ENCODE measurements at regions not wholly inside any gene's neighbourhood (a gene's known extent, or its start where the extent isn't known, plus 50 kb on each side); places are given as distances from the start of the nearest gene placed in this dataset.
"Not testable (repeated sequence)": the region's sequence is repeated elsewhere in the genome, so short reads cannot be mapped to it uniquely, and the experiment has no call there.

DNA sequence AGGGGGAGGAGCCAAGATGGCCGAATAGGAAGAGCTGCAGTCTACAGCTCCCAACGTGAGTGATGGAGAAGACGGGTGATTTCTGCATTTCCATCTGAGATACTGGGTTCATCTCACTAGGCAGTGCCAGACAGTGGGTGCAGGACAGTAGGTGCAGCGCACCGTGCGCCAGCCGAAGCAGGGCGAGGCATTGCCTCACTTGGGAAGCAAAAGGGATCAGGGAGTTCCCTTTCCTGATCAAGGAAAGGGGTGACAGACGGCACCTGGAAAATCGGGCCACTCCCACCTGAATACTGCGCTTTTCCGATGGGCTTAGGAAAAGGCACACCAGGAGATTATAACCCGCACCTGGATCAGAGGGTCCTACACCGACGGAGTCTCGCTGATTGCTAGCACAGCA is 121.1 kb upstream of the SESTD1 start:
- DNase-seq; H3K4me3 ChIP-seq; H3K9me3 ChIP-seq; H3K27me3 ChIP-seq; H3K36me3 ChIP-seq; H3K27ac ChIP-seq; intact Hi-C loops (cut with DNase I; ENCODE audit: low total_unique reads); H3K4me1 ChIP-seq: not testable (repeated sequence)
- WGBS, 5 donors: 90 to 98% (median 97%) methylated on average over 16 of the region's 16 CpGs

DNA sequence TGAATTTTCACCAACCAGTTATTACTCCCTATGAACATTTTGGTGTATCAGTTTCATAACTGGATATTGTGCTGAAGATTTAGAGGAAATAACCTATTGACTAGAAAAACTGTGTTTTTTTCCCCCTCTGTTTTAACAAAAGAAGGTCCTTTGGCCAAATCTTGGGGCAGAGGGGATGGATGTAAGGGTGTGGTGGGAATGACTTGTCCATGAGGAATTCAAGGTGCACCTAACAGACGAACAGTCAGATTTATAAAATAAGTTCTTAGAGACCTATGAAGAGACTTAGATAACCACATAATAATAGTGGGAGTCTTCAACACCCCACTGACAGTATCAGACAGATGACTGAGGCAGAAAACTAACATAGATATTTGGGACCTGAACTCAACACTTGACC is 119.3 kb upstream of the SESTD1 start:
- intact Hi-C loops (cut with DNase I; ENCODE audit: low total_unique reads): no loop called here
- TF ChIP-seq, protein P1, sequence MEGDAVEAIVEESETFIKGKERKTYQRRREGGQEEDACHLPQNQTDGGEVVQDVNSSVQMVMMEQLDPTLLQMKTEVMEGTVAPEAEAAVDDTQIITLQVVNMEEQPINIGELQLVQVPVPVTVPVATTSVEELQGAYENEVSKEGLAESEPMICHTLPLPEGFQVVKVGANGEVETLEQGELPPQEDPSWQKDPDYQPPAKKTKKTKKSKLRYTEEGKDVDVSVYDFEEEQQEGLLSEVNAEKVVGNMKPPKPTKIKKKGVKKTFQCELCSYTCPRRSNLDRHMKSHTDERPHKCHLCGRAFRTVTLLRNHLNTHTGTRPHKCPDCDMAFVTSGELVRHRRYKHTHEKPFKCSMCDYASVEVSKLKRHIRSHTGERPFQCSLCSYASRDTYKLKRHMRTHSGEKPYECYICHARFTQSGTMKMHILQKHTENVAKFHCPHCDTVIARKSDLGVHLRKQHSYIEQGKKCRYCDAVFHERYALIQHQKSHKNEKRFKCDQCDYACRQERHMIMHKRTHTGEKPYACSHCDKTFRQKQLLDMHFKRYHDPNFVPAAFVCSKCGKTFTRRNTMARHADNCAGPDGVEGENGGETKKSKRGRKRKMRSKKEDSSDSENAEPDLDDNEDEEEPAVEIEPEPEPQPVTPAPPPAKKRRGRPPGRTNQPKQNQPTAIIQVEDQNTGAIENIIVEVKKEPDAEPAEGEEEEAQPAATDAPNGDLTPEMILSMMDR (IDR thresholded peaks at IDR 0.05): no peak
- TF ChIP-seq POLR2AphosphoS5 (IDR thresholded peaks at IDR 0.05) (no peak), EP300 (IDR thresholded peaks at IDR 0.05) (no peak), POLR2A (IDR thresholded peaks at IDR 0.05) (no peak)
- no peak overlapping the region for H3K27ac ChIP-seq
- no peak for DNase-seq
- no peaks in the 10 kb centered on the region for H3K9me3 ChIP-seq
- no peaks in the 10 kb centered on the region for H3K36me3 ChIP-seq
- 59 to 87% (median 81%) methylated on average over 1 of the region's 1 CpG for WGBS, 5 donors
- H3K4me3 ChIP-seq: no peak overlapping the region
- no peaks in the 10 kb centered on the region for H3K27me3 ChIP-seq
- H3K4me1 ChIP-seq: peaks cover 0 to under 1% (median 0%) of the 10 kb centered on the region in 4 donors

DNA sequence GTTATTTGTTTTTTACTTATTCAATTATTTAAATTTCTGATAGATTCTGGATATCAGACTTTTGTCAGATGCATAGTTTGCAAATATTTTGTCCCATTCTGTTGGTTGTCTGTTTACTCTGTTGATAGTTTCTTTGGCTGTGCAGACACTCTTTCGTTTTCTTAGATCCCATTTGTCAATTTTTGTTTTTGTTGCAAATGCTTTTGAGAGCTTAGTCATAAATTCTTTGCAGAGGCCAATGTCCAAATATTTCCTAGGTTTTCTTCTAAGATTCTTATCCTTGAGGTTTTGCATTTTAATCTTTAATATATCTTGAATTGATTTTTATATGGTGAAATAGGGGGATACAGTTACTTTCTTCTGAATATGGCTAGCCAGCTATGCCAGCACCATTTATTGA is 112.7 kb upstream of the SESTD1 start:
- WGBS, 5 donors: 58 to 75% (median 68%) methylated on average over 1 of the region's 1 CpG
- intact Hi-C loops (cut with DNase I; ENCODE audit: low total_unique reads): no loop called here
- H3K9me3 ChIP-seq: no peaks in the 10 kb centered on the region
- no peak for DNase-seq
- peaks cover 0 to 7% (median 0%) of the 10 kb centered on the region in 4 donors for H3K4me1 ChIP-seq
- no peak overlapping the region for H3K4me3 ChIP-seq
- no peak overlapping the region for H3K27ac ChIP-seq
- no peaks in the 10 kb centered on the region for H3K36me3 ChIP-seq
- no peaks in the 10 kb centered on the region for H3K27me3 ChIP-seq
- TF ChIP-seq POLR2A (IDR thresholded peaks at IDR 0.05): no peak
- TF ChIP-seq EP300 (IDR thresholded peaks at IDR 0.05): no peak
- TF ChIP-seq, protein P1 (IDR thresholded peaks at IDR 0.05): no peak
- TF ChIP-seq POLR2AphosphoS5 (IDR thresholded peaks at IDR 0.05): no peak

DNA sequence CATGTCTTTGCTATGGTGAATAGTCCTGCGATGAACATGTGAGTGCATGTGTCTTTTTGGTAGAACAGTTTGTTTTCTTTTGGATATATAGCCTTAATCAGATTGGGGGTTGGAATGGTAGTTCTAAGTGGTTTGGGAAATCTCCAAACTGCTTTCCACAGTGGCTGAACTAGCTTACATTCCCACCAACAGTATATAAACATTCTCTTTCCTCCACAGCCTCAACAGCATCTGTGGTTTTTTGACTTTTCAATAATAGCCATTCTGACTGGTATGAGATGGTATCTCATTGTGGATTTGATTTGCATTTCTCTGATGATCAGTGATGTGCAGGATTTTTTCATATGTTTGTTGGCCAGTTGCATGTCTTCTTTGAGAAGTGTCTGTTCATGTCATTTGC is 112.2 kb upstream of the SESTD1 start:
- intact Hi-C loops (cut with DNase I; ENCODE audit: low total_unique reads): no loop called here
- TF ChIP-seq POLR2AphosphoS5 (IDR thresholded peaks at IDR 0.05) (no peak), EP300 (IDR thresholded peaks at IDR 0.05) (no peak), POLR2A (IDR thresholded peaks at IDR 0.05) (no peak)
- TF ChIP-seq, protein P1 (IDR thresholded peaks at IDR 0.05): no peak

DNA sequence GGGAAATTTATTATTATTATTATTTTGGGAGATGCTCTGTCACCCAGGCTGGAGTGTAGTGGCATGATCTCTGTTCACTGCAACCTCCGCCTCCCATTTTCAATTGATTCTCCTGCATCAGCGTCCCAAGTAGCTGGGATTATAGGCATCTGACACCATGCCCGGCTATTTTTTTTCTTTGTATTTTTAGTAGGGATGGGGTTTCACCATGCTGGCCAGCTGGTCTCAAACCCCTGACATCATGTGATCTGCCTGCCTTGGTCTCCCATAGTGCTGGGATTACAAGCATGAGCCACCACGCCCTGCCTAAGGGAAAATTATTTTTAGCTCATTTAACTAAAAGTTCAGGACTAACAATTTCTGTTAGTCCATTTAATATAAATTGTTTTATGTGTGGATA is 109.2 kb upstream of the SESTD1 start:
- no peaks in the 10 kb centered on the region for H3K27me3 ChIP-seq
- H3K9me3 ChIP-seq: no peaks in the 10 kb centered on the region
- peaks cover 0 to 5% (median 0%) of the 10 kb centered on the region in 4 donors for H3K4me1 ChIP-seq
- H3K4me3 ChIP-seq: no peak overlapping the region
- no peaks in the 10 kb centered on the region for H3K36me3 ChIP-seq
- WGBS, 5 donors: 86 to 93% (median 90%) methylated on average over 4 of the region's 4 CpGs
- TF ChIP-seq EP300 (IDR thresholded peaks at IDR 0.05) (no peak), POLR2A (IDR thresholded peaks at IDR 0.05) (no peak), POLR2AphosphoS5 (IDR thresholded peaks at IDR 0.05) (no peak)
- TF ChIP-seq, protein P1 (IDR thresholded peaks at IDR 0.05): no peak
- no peak for DNase-seq
- no peak overlapping the region for H3K27ac ChIP-seq
- intact Hi-C loops (cut with DNase I; ENCODE audit: low total_unique reads): no loop called here

More for the DNA sequence above, 112.2 kb upstream of the SESTD1 start:
- H3K27ac ChIP-seq: no peak overlapping the region
- 73 to 91% (median 85%) methylated on average over 1 of the region's 1 CpG for WGBS, 5 donors
- H3K4me3 ChIP-seq: no peak overlapping the region
- H3K36me3 ChIP-seq: no peaks in the 10 kb centered on the region
- no peaks in the 10 kb centered on the region for H3K9me3 ChIP-seq
- H3K4me1 ChIP-seq: peaks cover 0 to 7% (median 0%) of the 10 kb centered on the region in 4 donors
- no peak for DNase-seq
- no peaks in the 10 kb centered on the region for H3K27me3 ChIP-seq

DNA sequence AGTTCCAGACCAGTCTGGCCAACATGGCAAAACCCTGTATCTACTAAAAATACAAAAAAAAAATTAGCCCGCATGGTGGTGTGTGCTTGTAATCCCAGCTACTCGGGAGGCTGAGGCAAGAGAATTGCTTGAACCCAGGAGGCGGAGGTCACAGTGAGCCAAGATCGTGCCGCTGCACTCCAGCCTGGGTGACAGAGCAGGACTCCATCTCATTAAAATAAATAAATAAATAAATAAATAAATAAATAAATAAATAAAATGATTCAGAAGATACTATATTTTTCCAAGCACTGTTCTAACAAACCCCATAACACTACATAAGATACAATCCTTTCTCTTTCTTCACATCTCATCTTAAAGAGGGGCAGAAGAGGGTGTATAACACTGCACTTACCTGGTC is 100.9 kb upstream of the SESTD1 start:
- H3K9me3 ChIP-seq; DNase-seq; H3K4me1 ChIP-seq; H3K27ac ChIP-seq; H3K4me3 ChIP-seq; intact Hi-C loops (cut with DNase I; ENCODE audit: low total_unique reads); H3K27me3 ChIP-seq; H3K36me3 ChIP-seq: not testable (repeated sequence)
- 93 to 99% (median 96%) methylated on average over 5 of the region's 5 CpGs for WGBS, 5 donors

Measured in stomach (tissue), 8 donors.